NAMALWA (cell line): ENCODE measurements at regions not wholly inside any gene's neighbourhood (a gene's known extent, or its start where the extent isn't known, plus 50 kb on each side); places are given as distances from the start of the nearest gene placed in this dataset.

Experiments
- DNase-seq: peaks from one replicate; pipeline ENCODE4 v3.0.0-alpha.2; 2015; ENCODE audit warnings: low spot score

GRCh38 chr5:56320686-56321085 is 87.6 kb upstream of the ANKRD55 start:
- no peak for DNase-seq

GRCh38 chr5:56319526-56320181 is 86.5 kb upstream of the ANKRD55 start:
- DNase-seq = no peak

- DNase-seq = no peak
These were observed 84.9 kb upstream of the ANKRD55 start for GRCh38 chr5:56317923-56318561.

GRCh38 chr5:56316299-56316994 is 83.3 kb upstream of the ANKRD55 start:
- DNase-seq = no peak

GRCh38 chr5:56314529-56314928 is 81.4 kb upstream of the ANKRD55 start:
- no peak for DNase-seq

- no peak for DNase-seq
These were observed 80.5 kb upstream of the ANKRD55 start for GRCh38 chr5:56313596-56313995.

GRCh38 chr5:56313004-56313531 is 79.9 kb upstream of the ANKRD55 start:
- no peak for DNase-seq

GRCh38 chr5:56311306-56311905 is 78.3 kb upstream of the ANKRD55 start:
- no peak for DNase-seq

- DNase-seq = no peak
These were observed 77.6 kb upstream of the ANKRD55 start for GRCh38 chr5:56310711-56311204.

- no peak for DNase-seq
These were observed 76.2 kb upstream of the ANKRD55 start for GRCh38 chr5:56309262-56309826.

- DNase-seq = no peak
These were observed 74.7 kb upstream of the ANKRD55 start for GRCh38 chr5:56307714-56308333.

- no peak for DNase-seq
These were observed 73.5 kb upstream of the ANKRD55 start for GRCh38 chr5:56306433-56307150.

- DNase-seq = no peak
These were observed 72.1 kb upstream of the ANKRD55 start for GRCh38 chr5:56305001-56305950.

GRCh38 chr5:56303511-56303910 is 70.4 kb upstream of the ANKRD55 start:
- peak; percentile 1 for DNase-seq

- DNase-seq = no peak
These were observed 68.9 kb upstream of the ANKRD55 start for GRCh38 chr5:56302027-56302426.

GRCh38 chr5:56301069-56301468 is 67.9 kb upstream of the ANKRD55 start:
- DNase-seq = no peak

- no peak for DNase-seq
These were observed 66.1 kb upstream of the ANKRD55 start for GRCh38 chr5:56299212-56299611.

- no peak for DNase-seq
These were observed 65.4 kb upstream of the ANKRD55 start for GRCh38 chr5:56298336-56299090.

GRCh38 chr5:56297851-56298250 is 64.7 kb upstream of the ANKRD55 start:
- DNase-seq = no peak
